ENCODE measurements at regions not wholly inside any gene's neighbourhood (a gene's known extent, or its start where the extent isn't known, plus 50 kb on each side); places are given as distances from the start of the nearest gene placed in this dataset.

DNA sequence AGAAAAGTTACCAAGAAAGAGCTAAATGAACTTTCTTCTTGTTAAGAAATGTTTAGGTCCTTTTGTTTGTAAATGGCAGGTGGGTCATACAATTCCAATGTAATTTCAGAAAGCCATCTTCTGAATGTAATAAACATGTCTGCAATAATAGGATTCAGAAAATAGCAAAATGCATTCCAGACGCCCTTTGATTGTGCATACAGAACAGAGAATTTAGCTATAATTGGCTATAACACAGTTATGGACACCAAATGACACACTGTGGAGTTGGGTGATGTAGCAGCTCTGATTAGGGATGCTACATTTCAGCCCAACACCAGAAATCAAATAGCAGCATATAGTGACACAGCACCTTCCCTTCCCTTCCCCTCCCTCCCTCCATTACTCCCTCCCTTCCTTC is 240.8 kb downstream of the SNX10 start:
- Histone ChIP-seq H3K9me2 (no peaks in the 10 kb centered on the region), H3K36me3 (replicated peaks in 1 of 2; ENCODE audit: control insufficient read depth in 1 of 2, insufficient read depth in 2 of 2, low read length in 1 of 2) (no peaks in the 10 kb centered on the region), H3K4me3 (ENCODE audit: low read depth in 2 of 2, low read length in 1 of 2) (no peak overlapping the region), H3K4me1 (ENCODE audit: control insufficient read depth in 1 of 2, insufficient read depth in 2 of 2, low read depth in 1 of 2, low read length in 1 of 2) (peaks cover 0 to 24% of the 10 kb centered on the region in 2 experiments; a peak in 2 of 4 replicates), H3K4me2 (no peak overlapping the region), H3K9ac (no peak overlapping the region), H3K27ac (ENCODE audit: low read depth in 2 of 2, low read length in 1 of 2) (peak overlapping the region in 1 of 2 experiments; percentile 39; a peak in 2 of 4 replicates), H3F3A (replicated peaks; ENCODE audit: insufficient read depth) (no peaks in the 10 kb centered on the region), H3K27me3 (ENCODE audit: insufficient read depth) (no peaks in the 10 kb centered on the region), H4K20me1 (ENCODE audit: insufficient read depth) (no peaks in the 10 kb centered on the region), H2AFZ (ENCODE audit: low read depth) (no peak overlapping the region), H3K9me3 (no peaks in the 10 kb centered on the region), H3K79me2 (ENCODE audit: insufficient read depth) (no peaks in the 10 kb centered on the region)
- CTCF ChIA-PET, result interaction anchor here (0.7 to 6.1 kb wide), 10 partner anchors 9 to 155 kb away, joined by 3 to 27 read pairs (median 4); no protein-coding TSS in a partner anchor
- POLR2A ChIA-PET, result no interaction called here
- no peak for TF ChIP-seq REST (IDR thresholded peaks at IDR 0.05; ENCODE audit: low read depth, low read length)
- no peak for TF ChIP-seq GATA2 (CRISPR knock-in tag; IDR thresholded peaks at IDR 0.05)
- TF ChIP-seq FOXJ3 (CRISPR knock-in tag; IDR thresholded peaks at IDR 0.05), result 0 out of 2 replicates have a peak, but pooled peaks have one; percentile 56
- no peak for TF ChIP-seq USF2 (IDR thresholded peaks at IDR 0.05; ENCODE audit: borderline replicate concordance, low read depth, low read length)
- TF ChIP-seq, protein P1, sequence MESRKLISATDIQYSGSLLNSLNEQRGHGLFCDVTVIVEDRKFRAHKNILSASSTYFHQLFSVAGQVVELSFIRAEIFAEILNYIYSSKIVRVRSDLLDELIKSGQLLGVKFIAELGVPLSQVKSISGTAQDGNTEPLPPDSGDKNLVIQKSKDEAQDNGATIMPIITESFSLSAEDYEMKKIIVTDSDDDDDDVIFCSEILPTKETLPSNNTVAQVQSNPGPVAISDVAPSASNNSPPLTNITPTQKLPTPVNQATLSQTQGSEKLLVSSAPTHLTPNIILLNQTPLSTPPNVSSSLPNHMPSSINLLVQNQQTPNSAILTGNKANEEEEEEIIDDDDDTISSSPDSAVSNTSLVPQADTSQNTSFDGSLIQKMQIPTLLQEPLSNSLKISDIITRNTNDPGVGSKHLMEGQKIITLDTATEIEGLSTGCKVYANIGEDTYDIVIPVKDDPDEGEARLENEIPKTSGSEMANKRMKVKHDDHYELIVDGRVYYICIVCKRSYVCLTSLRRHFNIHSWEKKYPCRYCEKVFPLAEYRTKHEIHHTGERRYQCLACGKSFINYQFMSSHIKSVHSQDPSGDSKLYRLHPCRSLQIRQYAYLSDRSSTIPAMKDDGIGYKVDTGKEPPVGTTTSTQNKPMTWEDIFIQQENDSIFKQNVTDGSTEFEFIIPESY (IDR thresholded peaks at IDR 0.05; ENCODE audit: borderline replicate concordance, low read depth), result no peak
- no peak for TF ChIP-seq TAF1 (IDR thresholded peaks at IDR 0.05; ENCODE audit: borderline replicate concordance, low read depth, low read length)
- TF ChIP-seq PBX3 (IDR thresholded peaks at IDR 0.05), result no peak
- no peak for TF ChIP-seq POLR2AphosphoS5 (IDR thresholded peaks at IDR 0.05; ENCODE audit: low read depth, low read length)
- TF ChIP-seq EP300 (IDR thresholded peaks at IDR 0.05; ENCODE audit: borderline replicate concordance in 1 of 2, low read depth in 1 of 2, low read length in 1 of 2), result peak in 1 of 2 experiments; percentile 51; a peak in 1 of 4 replicates
- TF ChIP-seq RCOR1 (IDR thresholded peaks at IDR 0.05; ENCODE audit: low read length), result no peak; the same call in 1 of the 2 replicates
- DNase-seq, result no peak
- 13% methylated on average over 1 of the region's 1 CpG for WGBS (ENCODE audit: low lambda C conversion rate)

All from SK-N-SH (cell line).